Endothelial cell of umbilical vein (primary cell): ENCODE measurements at regions not wholly inside any gene's neighbourhood (a gene's known extent, or its start where the extent isn't known, plus 50 kb on each side); places are given as distances from the start of the nearest gene placed in this dataset.
A peak's percentile ranks its signal among the peaks of the same experiment; 100 is the strongest.
"Not testable (repeated sequence)": the region's sequence is repeated elsewhere in the genome, so short reads cannot be mapped to it uniquely, and the experiment has no call there.

Experiments
- BruUV-seq: library from RNA; stranded (reverse); fragments of 400-500 nt; replicated peaks from 2 replicates; lab custom pipeline; 2021; lab: Mats Ljungman, UMichigan
- CTCF ChIA-PET: fragments of 300-600, 350-600 bp; sonication (Branson Sonifier 250); formaldehyde crosslinking; loops from one replicate; lab custom pipeline; 2021; ENCODE audit warnings: antibody characterized with exemption, inconsistent platforms; lab: Charles Lee
- POLR2A ChIA-PET: fragments of 300-600, 350-600 bp; sonication (Branson Sonifier 250); formaldehyde crosslinking; loops from one replicate; lab custom pipeline; 2021; ENCODE audit warnings: antibody characterized with exemption, inconsistent platforms; lab: Charles Lee
- DNase-seq: peaks from one replicate; pipeline ENCODE4 v3.0.0-alpha.2; 2011; ENCODE audit warnings: low read depth, low spot score
- FAIRE-seq: peaks from 2 replicates; lab custom pipeline; 2011; peaks lifted over from hg19 to GRCh38; lab: Jason Lieb, UNC
- H2AFZ ChIP-seq: 2 replicates; pipeline ENCODE4 v1.6.0; 2012; ENCODE audit warnings: low read depth, low read length, control low read depth, inconsistent platforms
- H3K27ac ChIP-seq: 2 replicates; pipeline ENCODE4 v1.5.1; 2011; ENCODE audit warnings: low read depth, mild to moderate bottlenecking, control low read depth, low read length, moderate library complexity; ENCODE audit not compliant: insufficient read depth
- H3K27me3 ChIP-seq, 2 experiments: 2 replicates each; pipeline versions ENCODE4 v1.6.0 to v1.6.1; 2011; ENCODE audit warnings: low read length in 2 of 2, mixed read lengths in 1 of 2; ENCODE audit not compliant: control insufficient read depth in 2 of 2, insufficient read depth in 2 of 2
- H3K36me3 ChIP-seq, 2 experiments: 2 replicates in 1 of 2; 3 replicates in 1 of 2; pipeline ENCODE4 v1.5.1; 2011; ENCODE audit warnings: low read length in 2 of 2, mild to moderate bottlenecking in 1 of 2, moderate library complexity in 1 of 2; ENCODE audit not compliant: control insufficient read depth in 2 of 2, insufficient read depth in 2 of 2; ENCODE audit errors: extremely low read depth in 1 of 2
- H3K4me1 ChIP-seq: 3 replicates; pipeline ENCODE4 v1.5.1; 2011; ENCODE audit warnings: mild to moderate bottlenecking, low read length; ENCODE audit not compliant: control insufficient read depth, insufficient read depth; ENCODE audit errors: extremely low read depth
- H3K4me2 ChIP-seq: 2 replicates; pipeline ENCODE4 v1.6.1; 2011; ENCODE audit warnings: low read length, control low read depth, mixed read lengths; ENCODE audit not compliant: insufficient read depth
- H3K4me3 ChIP-seq, 3 experiments: fragments of 200-600 bp in 1 of 3; sonication (generic), shearing (Covaris generic) in 1 of 3; replicated peaks in 1 of 3; 2 replicates each; pipeline ENCODE4 v1.5.1; 2011 to 2016; ENCODE audit warnings: control low read depth in 3 of 3, low read length in 3 of 3, mild to moderate bottlenecking in 2 of 3, inconsistent platforms in 1 of 3, low read depth in 1 of 3, moderate library complexity in 1 of 3; ENCODE audit not compliant: insufficient read depth in 1 of 3
- H3K79me2 ChIP-seq: 2 replicates; pipeline ENCODE4 v1.6.0; 2012; ENCODE audit warnings: low read length, inconsistent platforms; ENCODE audit not compliant: control insufficient read depth, insufficient read depth
- H3K9ac ChIP-seq: replicated peaks from 2 replicates; pipeline ENCODE3; 2011; ENCODE audit warnings: low read length, control low read depth; ENCODE audit not compliant: insufficient read depth; ENCODE audit errors: extremely low read depth
- H3K9me1 ChIP-seq: replicated peaks from 3 replicates; pipeline ENCODE4 v1.6.0; 2011; ENCODE audit warnings: mild to moderate bottlenecking, low read length; ENCODE audit not compliant: control insufficient read depth, insufficient read depth; ENCODE audit errors: extremely low read depth
- H3K9me3 ChIP-seq: replicated peaks from 2 replicates; pipeline ENCODE4 v1.5.1; 2012; ENCODE audit warnings: low read length, inconsistent platforms; ENCODE audit not compliant: control insufficient read depth, insufficient read depth
- H4K20me1 ChIP-seq: replicated peaks from 2 replicates; pipeline ENCODE3; 2011; ENCODE audit warnings: mild to moderate bottlenecking, low read length; ENCODE audit not compliant: control insufficient read depth, insufficient read depth; ENCODE audit errors: extremely low read depth
- dilution Hi-C: fragments of 300-500 bp; cut with MboI; formaldehyde crosslinking; loops from one replicate; pipeline ENCODE4 v1.15.0; 2019; ENCODE audit warnings: low sequenced_read_pairs; ENCODE audit not compliant: extremely low pct_ligation_motif_present
- intact Hi-C: fragments of 100-400 bp; cut with micrococcal nuclease; formaldehyde crosslinking; loops from one replicate; pipeline ENCODE4 v1.10.0; 2022

- DNase-seq, H4K20me1 ChIP-seq, H3K9me1 ChIP-seq, H3K27ac ChIP-seq, H3K9ac ChIP-seq, dilution Hi-C loops, H3K79me2 ChIP-seq, H3K4me3 ChIP-seq, FAIRE-seq, H3K4me2 ChIP-seq, intact Hi-C loops, H3K36me3 ChIP-seq, H3K9me3 ChIP-seq, CTCF ChIA-PET, H3K27me3 ChIP-seq, H3K4me1 ChIP-seq, H2AFZ ChIP-seq, BruUV-seq, POLR2A ChIA-PET: not testable (repeated sequence)
Measured at GRCh38 chr10:48102410-48103146, 103.0 kb upstream of the FAM25C start.

DNA sequence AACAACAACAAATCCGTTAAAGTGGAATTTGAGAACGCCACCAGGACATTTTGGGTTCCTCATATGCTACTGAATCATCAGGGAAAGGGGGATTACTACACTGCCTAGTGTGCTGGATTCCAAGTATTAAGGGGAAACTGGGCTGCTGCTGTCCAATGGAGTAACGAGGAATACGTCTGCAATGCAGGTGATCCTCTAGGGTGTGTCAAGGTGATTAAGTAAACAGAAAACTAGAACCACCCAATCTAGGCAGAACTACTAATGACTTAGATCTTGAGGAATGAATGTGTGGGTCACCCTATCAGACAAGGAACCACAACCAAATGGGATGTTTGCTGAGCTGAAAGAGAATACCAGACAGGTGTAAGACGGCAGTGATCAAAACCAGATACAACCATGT, 99.3 kb upstream of the FAM25C start:
- H3K9ac ChIP-seq, H4K20me1 ChIP-seq, H3K4me3 ChIP-seq, H3K4me1 ChIP-seq, H3K27me3 ChIP-seq, DNase-seq, H3K36me3 ChIP-seq, FAIRE-seq, dilution Hi-C loops, POLR2A ChIA-PET, H3K9me3 ChIP-seq, H2AFZ ChIP-seq, intact Hi-C loops, BruUV-seq, H3K27ac ChIP-seq, H3K79me2 ChIP-seq, CTCF ChIA-PET, H3K9me1 ChIP-seq, H3K4me2 ChIP-seq: not testable (repeated sequence)

- H3K9ac ChIP-seq, dilution Hi-C loops, H3K4me1 ChIP-seq, DNase-seq, H4K20me1 ChIP-seq, H3K4me3 ChIP-seq, H2AFZ ChIP-seq, H3K27me3 ChIP-seq, H3K4me2 ChIP-seq, BruUV-seq, POLR2A ChIA-PET, H3K9me1 ChIP-seq, FAIRE-seq, CTCF ChIA-PET, H3K9me3 ChIP-seq, intact Hi-C loops, H3K79me2 ChIP-seq, H3K36me3 ChIP-seq, H3K27ac ChIP-seq: not testable (repeated sequence)
Measured at GRCh38 chr10:48090706-48091105, 91.1 kb upstream of the FAM25C start.

DNA sequence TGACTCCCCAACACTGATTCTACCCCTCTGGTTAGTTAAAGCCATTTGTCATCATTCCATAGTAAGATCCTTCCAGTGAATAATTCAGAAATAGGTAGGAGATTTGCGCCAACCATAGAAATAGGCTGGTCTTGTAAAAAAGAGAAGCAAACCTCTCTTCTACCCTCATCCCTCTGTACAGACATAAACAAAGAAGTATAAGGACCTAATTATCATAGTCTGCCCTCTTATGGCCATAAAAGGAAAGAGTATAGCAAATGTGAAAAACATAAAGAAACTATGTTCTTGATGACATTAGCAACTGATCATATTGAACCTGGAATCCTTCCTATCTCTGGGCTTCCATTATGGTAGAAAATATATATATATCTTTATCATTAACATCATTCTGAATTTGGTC, 88.5 kb upstream of the FAM25C start:
- H2AFZ ChIP-seq, dilution Hi-C loops, H3K27ac ChIP-seq, FAIRE-seq, H3K27me3 ChIP-seq, CTCF ChIA-PET, H3K36me3 ChIP-seq, H4K20me1 ChIP-seq, H3K4me2 ChIP-seq, H3K4me1 ChIP-seq, BruUV-seq, H3K79me2 ChIP-seq, POLR2A ChIA-PET, H3K4me3 ChIP-seq, H3K9me3 ChIP-seq, H3K9me1 ChIP-seq, intact Hi-C loops, H3K9ac ChIP-seq: not testable (repeated sequence)
- peak; percentile 1 for DNase-seq
